Esophagus squamous epithelium (tissue), 5 donors: ENCODE measurements at regions not wholly inside any gene's neighbourhood (a gene's known extent, or its start where the extent isn't known, plus 50 kb on each side); places are given as distances from the start of the nearest gene placed in this dataset.

Experiments
- DNase-seq: peaks from one replicate; lab custom pipeline; 2025; lab: John Stamatoyannopoulos, UW
- H3K27ac ChIP-seq, 4 donors: fragments of 200-600 bp; sonication (generic); one replicate each; pipeline ENCODE4 v1.5.1; 2016 to 2019; ENCODE audit warnings: mild to moderate bottlenecking in 1 of 4
- H3K27me3 ChIP-seq, 4 donors: fragments of 200-600 bp; sonication (generic); 1 replicate in 3 of 4; 2 replicates in 1 of 4; pipeline versions ENCODE4 v1.5.1 to v1.6.0; 2017 to 2021; ENCODE audit warnings: antibody characterized with exemption in 1 of 4
- H3K36me3 ChIP-seq, 3 donors: fragments of 200-600 bp; sonication (generic); one replicate each; pipeline ENCODE4 v1.5.1; 2016 to 2019
- H3K4me1 ChIP-seq, 3 donors: fragments of 200-600 bp; sonication (generic); one replicate each; pipeline ENCODE4 v1.5.1; 2017 to 2019
- H3K4me3 ChIP-seq, 4 donors: fragments of 200-600 bp; sonication (generic); 1 replicate in 3 of 4; 2 replicates in 1 of 4; pipeline ENCODE4 v1.5.1; 2016 to 2019; ENCODE audit warnings: mild to moderate bottlenecking in 2 of 4, moderate library complexity in 1 of 4
- H3K9me3 ChIP-seq, 3 donors: fragments of 200-600 bp; sonication (generic); one replicate each; pipeline ENCODE4 v1.5.1; 2016 to 2019
- POLR2A ChIP-seq, 4 donors: fragments of 450-650 bp; IDR thresholded peaks; one replicate each; pipeline ENCODE4 v1.6.1; 2017; ENCODE audit warnings: antibody characterized with exemption in 4 of 4, mild to moderate bottlenecking in 4 of 4, moderate library complexity in 3 of 4
- WGBS, 2 donors: methylation state at CpG; one replicate each; pipeline ENCODE4 v1.1.5; 2018; 5-methylcytosine and 5-hydroxymethylcytosine counted together
- intact Hi-C: fragments of 100-400 bp; cut with DNase I; formaldehyde crosslinking; loops from one replicate; pipeline ENCODE4 v1.15.0; 2022
- TF ChIP-seq, protein P1 (sequence below), 6 experiments: fragments of 450-650 bp in 4 of 6; fragments of 200-600 bp in 2 of 6; sonication (generic) in 2 of 6; IDR thresholded peaks; one replicate each; pipeline ENCODE4 v1.5.1; 2016 to 2019; ENCODE audit warnings: antibody characterized with exemption in 6 of 6, mild to moderate bottlenecking in 4 of 6, moderate library complexity in 4 of 6
- donor health status: DM: yes; HTN: yes; CAD: no.

GRCh38 chr11:27841023-27841422 lies 140.8 kb upstream of the BDNF start:
- no peak for DNase-seq
- Histone ChIP-seq H3K4me3 (no peak overlapping the region), H3K27ac (no peak overlapping the region), H3K4me1 (no peaks in the 10 kb centered on the region), H3K27me3 (no peaks in the 10 kb centered on the region), H3K36me3 (no peaks in the 10 kb centered on the region), H3K9me3 (no peaks in the 10 kb centered on the region)
- intact Hi-C loops, result no loop called here
- TF ChIP-seq, protein P1, sequence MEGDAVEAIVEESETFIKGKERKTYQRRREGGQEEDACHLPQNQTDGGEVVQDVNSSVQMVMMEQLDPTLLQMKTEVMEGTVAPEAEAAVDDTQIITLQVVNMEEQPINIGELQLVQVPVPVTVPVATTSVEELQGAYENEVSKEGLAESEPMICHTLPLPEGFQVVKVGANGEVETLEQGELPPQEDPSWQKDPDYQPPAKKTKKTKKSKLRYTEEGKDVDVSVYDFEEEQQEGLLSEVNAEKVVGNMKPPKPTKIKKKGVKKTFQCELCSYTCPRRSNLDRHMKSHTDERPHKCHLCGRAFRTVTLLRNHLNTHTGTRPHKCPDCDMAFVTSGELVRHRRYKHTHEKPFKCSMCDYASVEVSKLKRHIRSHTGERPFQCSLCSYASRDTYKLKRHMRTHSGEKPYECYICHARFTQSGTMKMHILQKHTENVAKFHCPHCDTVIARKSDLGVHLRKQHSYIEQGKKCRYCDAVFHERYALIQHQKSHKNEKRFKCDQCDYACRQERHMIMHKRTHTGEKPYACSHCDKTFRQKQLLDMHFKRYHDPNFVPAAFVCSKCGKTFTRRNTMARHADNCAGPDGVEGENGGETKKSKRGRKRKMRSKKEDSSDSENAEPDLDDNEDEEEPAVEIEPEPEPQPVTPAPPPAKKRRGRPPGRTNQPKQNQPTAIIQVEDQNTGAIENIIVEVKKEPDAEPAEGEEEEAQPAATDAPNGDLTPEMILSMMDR (IDR thresholded peaks at IDR 0.05), result no peak
- TF ChIP-seq POLR2A (IDR thresholded peaks at IDR 0.05), result no peak

- no peaks in the 10 kb centered on the region for H3K9me3 ChIP-seq
- TF ChIP-seq POLR2A (IDR thresholded peaks at IDR 0.05), result no peak
- TF ChIP-seq, protein P1 (IDR thresholded peaks at IDR 0.05), result peak in 1 of 6 experiments; percentile 40
- intact Hi-C loops, result no loop called here
- H3K27ac ChIP-seq, result no peak overlapping the region
- no peaks in the 10 kb centered on the region for H3K27me3 ChIP-seq
- WGBS, 2 donors, result 39% methylated on average over 3 of the region's 3 CpGs
- no peak for DNase-seq
- no peaks in the 10 kb centered on the region for H3K36me3 ChIP-seq
- no peak overlapping the region for H3K4me3 ChIP-seq
- H3K4me1 ChIP-seq, result no peaks in the 10 kb centered on the region
Observed at GRCh38 chr11:27839226-27839913, 139.1 kb upstream of the BDNF start.

- DNase-seq, result no peak
Observed at GRCh38 chr11:27838674-27839073, 138.4 kb upstream of the BDNF start.

GRCh38 chr11:27837895-27838563 lies 137.8 kb upstream of the BDNF start:
- no peak for DNase-seq
- Histone ChIP-seq H3K4me3 (no peak overlapping the region), H3K9me3 (no peaks in the 10 kb centered on the region), H3K4me1 (no peaks in the 10 kb centered on the region), H3K27me3 (no peaks in the 10 kb centered on the region), H3K36me3 (no peaks in the 10 kb centered on the region), H3K27ac (no peak overlapping the region)
- intact Hi-C loops, result no loop called here
- 51 to 55% methylated on average over 2 of the region's 2 CpGs for WGBS, 2 donors
- no peak for TF ChIP-seq POLR2A (IDR thresholded peaks at IDR 0.05)
- TF ChIP-seq, protein P1 (IDR thresholded peaks at IDR 0.05), result no peak

More at GRCh38 chr11:27838674-27839073, 138.4 kb upstream of the BDNF start:
- TF ChIP-seq, protein P1 (IDR thresholded peaks at IDR 0.05), result no peak
- TF ChIP-seq POLR2A (IDR thresholded peaks at IDR 0.05), result no peak
- intact Hi-C loops, result no loop called here
- Histone ChIP-seq H3K4me1 (no peaks in the 10 kb centered on the region), H3K27me3 (no peaks in the 10 kb centered on the region), H3K36me3 (no peaks in the 10 kb centered on the region), H3K9me3 (no peaks in the 10 kb centered on the region), H3K27ac (no peak overlapping the region), H3K4me3 (no peak overlapping the region)
- 42 to 47% methylated on average over 6 of the region's 6 CpGs for WGBS, 2 donors

- no peak for TF ChIP-seq POLR2A (IDR thresholded peaks at IDR 0.05)
- TF ChIP-seq, protein P1 (IDR thresholded peaks at IDR 0.05), result no peak
- Histone ChIP-seq H3K36me3 (no peaks in the 10 kb centered on the region), H3K4me3 (no peak overlapping the region), H3K9me3 (no peaks in the 10 kb centered on the region), H3K4me1 (no peaks in the 10 kb centered on the region), H3K27me3 (no peaks in the 10 kb centered on the region), H3K27ac (no peak overlapping the region)
- no peak for DNase-seq
- intact Hi-C loops, result no loop called here
- WGBS, 2 donors, result 50 to 79% methylated on average over 1 to 3 of the region's 3 CpGs
Observed at GRCh38 chr11:27830206-27830605, 130.0 kb upstream of the BDNF start.
